ENCODE measurements at regions not wholly inside any gene's neighbourhood (a gene's known extent, or its start where the extent isn't known, plus 50 kb on each side); places are given as distances from the start of the nearest gene placed in this dataset.

DNA sequence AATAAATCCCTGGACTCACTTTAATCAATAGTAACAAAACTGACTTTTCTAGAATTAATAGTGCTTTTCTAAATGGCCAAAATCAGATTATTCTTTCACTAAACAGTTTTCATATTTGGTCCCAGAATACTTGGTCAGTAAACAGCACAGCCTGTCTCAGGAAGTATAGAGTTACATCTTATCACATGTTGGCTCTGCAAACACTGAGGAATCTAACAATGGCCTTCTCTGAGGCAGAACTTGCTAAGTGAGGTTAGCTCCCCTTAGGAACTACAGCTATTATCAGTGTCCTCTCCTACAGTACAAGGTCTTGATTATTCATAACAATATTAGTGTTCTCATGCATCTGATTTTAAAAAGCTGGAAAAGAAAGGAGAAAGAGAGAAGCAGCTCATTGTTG, 1622.8 kb downstream of the HACE1 start:
- DNase-seq: no peak

DNA sequence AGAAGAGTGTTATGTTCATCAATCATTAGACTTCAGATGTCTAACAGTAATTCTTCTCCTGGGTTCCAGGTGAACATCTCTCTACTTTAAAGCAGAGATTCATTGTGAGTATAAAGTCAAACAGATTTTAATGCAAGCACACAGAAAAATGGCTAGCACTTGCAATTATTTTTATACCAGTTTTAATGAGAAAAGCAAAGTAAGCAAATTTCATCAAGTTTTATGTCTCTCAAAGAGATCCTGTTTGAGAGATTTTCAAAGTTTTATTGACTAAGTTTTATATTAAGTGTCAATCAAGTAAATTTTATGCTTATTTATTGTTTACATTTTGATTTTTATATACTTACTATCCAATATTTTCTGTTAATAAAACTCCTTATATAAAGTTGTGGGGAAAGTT, 1628.5 kb downstream of the HACE1 start:
- DNase-seq: no peak

DNA sequence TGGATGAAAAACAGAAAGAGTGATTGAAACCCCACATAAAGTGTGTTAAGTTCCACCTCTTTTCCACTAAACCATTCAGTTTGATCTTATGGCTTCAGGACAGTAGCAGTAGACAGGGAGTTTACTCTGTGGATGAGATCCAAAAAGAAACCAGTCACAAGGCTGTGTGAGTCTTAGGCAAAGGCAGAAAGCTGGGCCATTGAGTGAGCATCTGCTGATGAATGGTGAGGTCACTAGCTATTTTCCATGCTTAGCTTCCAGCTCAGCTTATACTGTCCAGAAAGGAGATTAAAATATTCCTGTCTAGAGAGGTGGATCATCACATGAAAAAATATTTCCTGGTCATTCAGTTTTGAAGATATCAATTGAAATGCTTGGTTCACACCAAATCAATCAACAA, 1643.9 kb downstream of the HACE1 start:
- DNase-seq: no peak

- DNase-seq: no peak
Measured at GRCh38 chr6:103210686-103211085, 1649.0 kb downstream of the HACE1 start.

DNA sequence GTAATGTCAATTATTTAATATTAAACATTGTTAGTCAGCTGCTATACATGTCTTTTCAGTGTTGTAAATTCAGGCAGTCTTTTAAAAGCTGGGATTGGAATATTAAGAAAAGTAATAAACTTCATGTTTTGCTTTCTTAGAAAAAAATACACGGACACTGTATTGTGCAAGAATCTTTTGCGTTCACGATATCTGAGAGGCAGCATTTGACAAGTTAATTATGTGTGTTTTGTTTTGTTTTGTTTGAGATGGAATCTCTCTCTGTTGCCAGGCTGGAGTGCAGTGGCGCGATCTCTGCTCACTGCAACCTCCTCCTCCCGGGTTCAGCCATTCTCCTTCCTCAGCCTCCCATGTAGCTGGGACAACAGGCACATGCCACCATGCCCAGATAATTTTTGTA, 1661.3 kb downstream of the HACE1 start:
- no peak for DNase-seq

DNA sequence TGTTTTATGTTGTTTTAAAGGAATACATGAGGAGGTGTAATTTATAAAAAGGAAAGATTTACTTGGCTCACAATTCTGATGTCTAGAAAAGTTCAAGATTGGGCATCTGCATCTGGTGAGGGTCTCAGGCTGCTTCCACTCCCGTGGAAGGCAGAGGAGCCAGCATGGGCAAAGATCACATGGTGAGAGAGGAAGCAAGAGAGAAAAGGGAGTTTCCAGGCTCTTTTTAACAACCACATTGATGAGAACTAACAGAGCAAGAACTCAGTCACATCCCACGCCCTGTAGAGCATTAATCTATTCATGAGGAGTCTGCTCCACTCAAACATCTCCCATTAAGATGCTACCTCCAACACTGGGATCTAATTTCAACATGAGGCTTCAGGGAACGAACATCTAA, 1666.3 kb downstream of the HACE1 start:
- no peak for DNase-seq

DNA sequence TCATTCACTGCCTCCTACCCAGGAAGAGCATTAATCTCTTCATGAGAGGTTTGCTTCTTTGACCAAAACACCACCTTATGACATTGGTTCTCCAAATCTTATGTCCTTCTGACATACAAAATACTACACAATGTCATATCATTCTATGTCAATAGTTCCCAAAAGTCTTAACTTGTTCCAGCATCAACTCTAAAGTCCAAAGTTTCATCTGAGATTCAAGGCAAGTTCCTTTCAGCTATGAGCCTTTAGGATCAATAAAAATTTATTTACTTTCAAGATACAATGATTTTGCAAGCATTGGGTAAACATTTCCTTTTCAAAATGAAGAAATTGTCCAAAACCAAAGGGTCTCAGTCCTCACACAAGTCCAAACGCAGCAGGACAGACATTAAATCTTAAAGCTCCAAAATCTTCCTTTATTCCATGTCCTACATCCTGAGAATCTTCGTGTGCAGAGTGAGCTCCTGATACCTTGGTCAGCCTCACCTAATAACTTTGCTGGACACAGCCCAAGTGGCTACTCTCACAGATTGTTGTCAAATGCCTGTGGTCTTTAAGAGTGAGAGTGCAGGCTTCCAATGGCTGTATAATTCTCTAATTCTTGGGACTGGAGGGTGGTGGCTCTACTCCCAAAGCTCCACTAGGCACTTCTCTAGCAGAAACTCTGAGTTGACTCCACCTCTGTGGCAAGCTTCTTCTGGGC, 1668.2 kb downstream of the HACE1 start:
- no peak for DNase-seq

DNA sequence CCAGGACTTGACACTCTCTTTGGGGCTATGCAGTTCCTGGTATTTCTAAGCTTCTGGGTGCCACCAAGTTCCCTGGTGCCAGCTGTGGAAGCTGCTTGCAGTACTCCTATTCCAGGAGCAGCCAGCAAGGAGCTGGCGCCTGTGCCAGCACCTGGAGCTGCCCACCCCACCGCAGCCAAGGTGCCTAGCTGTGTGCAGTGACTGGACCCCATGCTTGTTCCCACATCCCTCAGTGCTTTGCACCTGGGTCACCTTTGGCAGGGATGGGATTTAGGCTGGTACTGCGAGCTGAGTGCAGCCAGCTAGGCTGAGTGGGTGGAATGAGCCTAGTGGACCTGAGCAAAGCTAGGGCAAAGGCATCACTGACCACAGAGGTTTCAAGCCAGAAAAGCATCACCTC, 1674.9 kb downstream of the HACE1 start:
- DNase-seq: no peak

DNA sequence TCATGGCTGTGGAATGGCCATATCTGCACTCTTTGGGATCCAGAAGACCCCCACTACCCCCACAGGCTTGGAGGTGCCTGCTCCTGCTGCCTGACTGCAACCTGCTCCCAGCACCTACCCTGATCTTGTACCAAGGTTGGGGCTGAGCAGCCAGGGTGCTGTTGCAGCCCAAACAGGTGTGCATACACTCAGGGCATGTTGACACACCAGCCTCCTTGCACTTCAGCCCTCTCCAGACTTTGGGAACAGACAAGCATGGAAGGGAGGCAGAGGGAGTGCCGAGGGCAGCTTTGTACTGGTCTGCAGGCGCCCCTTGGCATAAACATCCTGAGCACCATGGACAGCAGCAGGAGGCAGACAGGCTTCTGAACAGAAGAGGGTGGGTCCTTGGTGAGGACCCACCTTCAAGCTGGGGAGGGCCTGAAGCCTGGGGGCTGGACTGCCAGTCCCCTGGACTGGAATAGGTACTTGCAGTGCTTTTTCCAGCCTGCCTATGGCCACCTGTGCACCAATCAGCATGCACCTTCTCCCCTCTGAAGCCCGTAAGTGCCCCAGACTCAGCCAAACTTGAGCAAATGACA, 1675.8 kb downstream of the HACE1 start:
- DNase-seq: no peak

DNA sequence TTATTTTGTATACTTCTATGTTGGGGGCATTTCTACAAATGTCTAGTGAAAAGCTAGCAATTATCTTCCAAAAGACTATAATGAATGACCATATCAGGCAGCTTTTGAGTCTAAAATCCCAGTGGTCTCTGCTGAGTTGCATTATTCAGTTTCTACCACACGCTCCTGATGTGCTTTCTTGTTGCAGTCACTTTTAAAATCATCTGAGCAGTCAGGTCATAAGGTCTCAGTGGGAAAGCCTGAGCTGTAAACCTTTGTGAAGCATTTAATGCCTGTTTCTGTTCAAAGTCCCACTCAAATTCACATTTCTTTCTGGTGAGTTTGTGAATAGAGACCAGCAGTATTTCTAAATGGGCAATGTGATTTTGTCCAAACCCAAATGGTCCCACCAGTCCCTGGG, 1681.5 kb downstream of the HACE1 start:
- DNase-seq: no peak

DNA sequence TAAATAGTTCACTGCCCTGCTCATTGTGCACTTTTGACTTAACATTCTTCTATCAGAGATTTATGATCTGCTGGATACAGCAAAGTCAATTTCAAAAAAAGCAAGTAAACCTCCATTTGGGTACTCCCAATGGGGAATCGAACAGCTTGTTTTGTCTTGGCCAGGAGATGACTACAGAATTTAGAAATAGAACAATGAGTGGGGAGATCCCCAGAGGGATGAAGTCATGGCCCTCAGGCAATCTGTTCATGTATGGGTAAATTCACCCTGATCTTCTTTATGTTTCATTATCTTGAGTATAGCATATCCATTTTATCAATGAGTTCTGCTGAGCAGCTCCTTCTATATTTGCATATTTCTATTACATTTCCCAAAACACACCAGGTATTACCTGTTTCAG, 1681.9 kb downstream of the HACE1 start:
- no peak for DNase-seq

GRCh38 chr6:103175056-103175455, 1684.7 kb downstream of the HACE1 start:
- DNase-seq: no peak

GRCh38 chr6:103167345-103168071, 1692.2 kb downstream of the HACE1 start:
- no peak for DNase-seq

- DNase-seq: no peak
Measured at GRCh38 chr6:103154779-103155572, 1704.7 kb downstream of the HACE1 start.

DNA sequence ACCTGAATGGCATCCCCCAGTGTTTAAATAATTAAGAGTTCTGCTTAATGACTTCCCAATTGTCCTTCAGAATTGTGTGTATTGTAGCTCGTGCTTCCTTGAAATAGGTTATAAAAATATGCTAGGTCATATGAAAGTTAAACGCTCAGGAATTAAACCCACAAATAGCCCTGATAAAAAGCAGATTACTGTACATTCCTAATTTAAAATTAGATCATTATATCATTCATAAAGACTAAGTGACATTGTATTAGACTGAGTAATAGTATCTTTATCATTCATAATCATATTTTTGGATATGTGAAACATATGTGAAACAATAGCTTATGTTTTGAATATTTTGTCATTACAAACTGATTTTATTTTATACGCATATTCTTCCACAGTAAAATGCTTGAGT, 1706.7 kb downstream of the HACE1 start:
- DNase-seq: no peak

DNA sequence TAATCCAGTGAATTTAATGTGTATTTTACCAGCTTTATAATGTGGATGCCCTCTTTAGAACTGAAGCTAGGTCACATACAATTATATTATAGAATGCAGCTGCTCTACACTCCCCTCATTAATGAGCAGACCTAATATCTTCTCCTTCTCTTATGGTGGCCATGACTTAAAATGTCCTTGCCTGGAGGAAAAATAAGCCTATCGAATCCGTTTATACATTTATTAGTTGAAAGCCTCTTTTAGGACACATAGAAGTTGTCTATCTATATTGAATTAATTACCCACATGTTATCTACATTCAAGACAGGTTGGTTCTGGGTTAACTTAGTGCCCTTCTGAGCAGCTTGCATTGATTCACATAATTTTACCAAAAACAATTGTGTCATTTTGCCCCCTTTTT, 1716.8 kb downstream of the HACE1 start:
- DNase-seq: no peak

GRCh38 chr6:103140308-103141027, 1719.3 kb downstream of the HACE1 start:
- DNase-seq: no peak

DNA sequence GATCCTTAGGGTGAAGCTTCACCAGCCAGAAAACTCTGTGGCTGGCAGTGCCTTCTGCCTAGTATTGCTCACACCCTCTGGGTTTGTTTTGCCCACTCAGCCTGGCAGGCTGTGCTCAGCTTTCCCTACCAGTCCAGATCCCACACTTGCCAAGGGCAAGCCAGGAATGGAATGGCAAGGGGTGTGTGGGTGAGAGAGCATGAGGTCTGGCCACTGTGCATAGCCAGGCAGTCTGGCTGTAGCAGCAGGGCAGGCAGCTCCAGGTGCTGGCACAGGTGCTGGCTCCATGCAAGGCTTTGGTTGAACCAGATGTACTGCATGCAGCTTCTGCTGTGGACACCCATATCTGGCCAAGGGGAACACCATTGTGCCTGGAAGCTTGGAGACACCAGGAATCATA, 1720.3 kb downstream of the HACE1 start:
- no peak for DNase-seq

DNA sequence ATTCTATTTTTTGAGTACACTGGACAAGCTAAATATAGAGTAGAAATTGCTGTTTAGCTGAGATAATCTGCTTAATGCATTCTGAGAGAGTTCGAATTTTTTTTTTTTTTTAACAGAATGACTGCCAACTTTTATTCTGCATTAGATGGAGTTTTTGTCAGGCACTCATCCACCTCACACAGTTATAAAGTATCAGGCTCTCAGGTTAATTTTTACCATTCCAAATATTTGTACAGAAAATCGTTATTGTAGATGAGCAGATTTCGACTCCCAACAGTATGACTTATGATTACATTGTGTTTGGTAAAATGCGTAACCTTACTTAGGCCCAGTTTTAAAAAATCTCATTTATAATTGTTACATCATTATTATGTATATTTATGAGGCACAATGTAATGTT, 1731.0 kb downstream of the GRIK2 start:
- no peak for DNase-seq

- peak; percentile 60 for DNase-seq
Measured at GRCh38 chr6:103122766-103123601, 1729.5 kb downstream of the GRIK2 start.

DNA sequence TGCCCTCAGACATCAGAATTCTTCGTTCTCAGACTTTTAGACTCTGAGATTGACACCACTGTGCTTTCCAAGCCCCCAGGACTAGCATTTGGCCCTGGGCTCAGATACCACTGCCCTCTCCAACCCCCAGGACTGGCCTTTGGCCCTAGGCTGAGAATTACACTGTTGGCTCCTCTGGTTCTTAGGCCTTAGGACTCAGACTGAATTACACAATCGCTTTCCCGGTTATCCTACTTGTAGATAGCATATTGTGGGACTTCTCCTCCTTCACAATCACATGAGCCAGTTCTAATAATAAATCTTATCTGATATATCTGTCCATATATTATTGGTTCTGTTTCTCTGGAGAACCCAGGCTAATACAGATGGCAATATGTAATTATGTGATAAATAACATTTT, 1725.5 kb downstream of the GRIK2 start:
- no peak for DNase-seq

DNA sequence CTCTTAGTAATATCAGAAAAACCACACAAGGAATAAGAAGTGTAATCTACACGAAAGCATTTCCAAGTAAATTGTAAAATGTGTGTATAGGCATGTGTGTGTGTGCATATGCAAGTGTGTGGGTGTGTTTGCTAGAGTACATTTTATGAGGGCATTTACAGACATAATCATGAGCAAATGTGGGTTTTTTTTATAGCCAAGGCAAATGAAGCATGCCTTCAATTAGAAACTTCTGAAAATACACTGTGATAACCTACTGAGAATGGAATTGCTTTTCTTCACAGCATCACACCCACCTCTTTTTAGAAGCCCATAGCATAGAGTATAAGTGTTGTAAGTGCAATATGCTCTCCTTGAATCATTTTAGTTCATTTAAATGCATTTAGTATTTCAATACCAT, 1721.1 kb downstream of the GRIK2 start:
- DNase-seq: no peak

All from right forelimb (tissue), 1 donor.